Neuron (in vitro differentiated cells): ENCODE measurements at regions not wholly inside any gene's neighbourhood (a gene's known extent, or its start where the extent isn't known, plus 50 kb on each side); places are given as distances from the start of the nearest gene placed in this dataset.

ENCODE experiments used
- H2AFZ ChIP-seq: one replicate; pipeline ENCODE4 v1.6.1; 2013; ENCODE audit warnings: low read depth, mild to moderate bottlenecking, inconsistent platforms, low read length, moderate library complexity
- H3K27me3 ChIP-seq: one replicate; pipeline ENCODE4 v1.6.1; 2013; ENCODE audit warnings: low read length; ENCODE audit not compliant: insufficient read depth
- H3K36me3 ChIP-seq: one replicate; pipeline ENCODE4 v1.6.1; 2013; ENCODE audit warnings: low read length; ENCODE audit not compliant: insufficient read depth
- H3K4me1 ChIP-seq: one replicate; pipeline ENCODE4 v1.6.1; 2013; ENCODE audit warnings: low read length; ENCODE audit not compliant: insufficient read depth
- H3K4me3 ChIP-seq: 2 replicates; pipeline ENCODE4 v1.5.1; 2013; ENCODE audit warnings: mild to moderate bottlenecking, low read length, moderate library complexity
- H3K9me3 ChIP-seq: one replicate; pipeline ENCODE4 v1.6.1; 2013; ENCODE audit warnings: low read length

DNA sequence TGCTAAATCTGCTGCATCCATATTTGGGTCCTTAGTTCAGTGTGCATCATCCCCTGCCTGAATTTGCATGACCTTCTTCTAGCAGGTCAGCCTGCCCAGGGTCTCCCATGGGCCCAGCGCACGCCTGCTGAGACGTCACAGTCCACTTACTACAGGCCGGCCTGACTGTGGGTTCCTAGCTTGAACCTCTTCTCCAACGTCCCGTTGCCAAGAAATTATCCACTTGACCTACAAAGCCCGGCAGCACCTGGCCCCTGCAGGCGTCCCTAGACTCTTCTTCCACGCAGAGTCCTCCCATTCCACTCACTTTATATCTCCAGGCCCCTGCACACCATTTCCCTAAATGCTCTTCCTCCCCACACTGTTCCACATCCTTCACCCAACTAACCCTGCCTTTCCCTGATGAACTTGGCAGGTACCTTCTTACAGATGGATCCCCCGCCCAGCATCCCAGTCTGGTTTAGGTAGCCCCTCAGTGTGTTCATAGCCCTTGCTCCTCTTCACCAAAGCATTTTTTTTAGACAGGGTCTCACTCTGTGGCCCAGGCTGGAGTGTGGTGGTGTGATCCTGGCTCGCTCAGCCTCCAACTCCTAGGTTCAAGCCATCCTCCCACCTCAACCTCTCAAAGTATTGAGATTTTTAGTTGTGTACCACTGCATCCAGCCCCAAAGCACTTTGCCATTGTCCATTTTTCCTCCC lies 155.0 kb upstream of the SOX1 start:
- Histone ChIP-seq H3K36me3 (no peaks in the 10 kb centered on the region), H3K4me1 (no peaks in the 10 kb centered on the region), H3K9me3 (peaks cover 2% of the 10 kb centered on the region), H3K27me3 (peaks cover 4% of the 10 kb centered on the region), H2AFZ (no peak overlapping the region), H3K4me3 (no peak overlapping the region)

DNA sequence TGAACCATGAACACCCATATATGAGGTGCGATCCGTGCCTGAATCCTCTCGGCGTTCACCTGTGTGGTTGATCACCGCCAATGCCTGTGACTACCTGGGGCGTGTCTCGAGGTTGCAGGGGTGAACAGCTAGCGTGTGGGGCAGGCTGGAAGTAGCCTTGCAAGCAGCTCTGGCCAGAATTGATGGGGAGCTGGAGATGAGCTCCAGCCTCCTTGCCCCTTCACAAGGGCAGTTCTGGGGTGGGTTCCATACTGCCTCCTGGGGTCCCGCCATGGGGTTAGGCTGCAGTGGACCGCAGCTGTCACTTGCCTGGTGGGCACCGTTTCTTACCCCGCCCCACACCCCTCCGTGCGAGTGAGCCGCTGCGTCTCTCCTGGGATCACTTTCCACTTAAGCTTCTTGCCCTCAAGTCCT lies 154.5 kb upstream of the SOX1 start:
- H3K4me3 ChIP-seq, result no peak overlapping the region
- H2AFZ ChIP-seq, result no peak overlapping the region

DNA sequence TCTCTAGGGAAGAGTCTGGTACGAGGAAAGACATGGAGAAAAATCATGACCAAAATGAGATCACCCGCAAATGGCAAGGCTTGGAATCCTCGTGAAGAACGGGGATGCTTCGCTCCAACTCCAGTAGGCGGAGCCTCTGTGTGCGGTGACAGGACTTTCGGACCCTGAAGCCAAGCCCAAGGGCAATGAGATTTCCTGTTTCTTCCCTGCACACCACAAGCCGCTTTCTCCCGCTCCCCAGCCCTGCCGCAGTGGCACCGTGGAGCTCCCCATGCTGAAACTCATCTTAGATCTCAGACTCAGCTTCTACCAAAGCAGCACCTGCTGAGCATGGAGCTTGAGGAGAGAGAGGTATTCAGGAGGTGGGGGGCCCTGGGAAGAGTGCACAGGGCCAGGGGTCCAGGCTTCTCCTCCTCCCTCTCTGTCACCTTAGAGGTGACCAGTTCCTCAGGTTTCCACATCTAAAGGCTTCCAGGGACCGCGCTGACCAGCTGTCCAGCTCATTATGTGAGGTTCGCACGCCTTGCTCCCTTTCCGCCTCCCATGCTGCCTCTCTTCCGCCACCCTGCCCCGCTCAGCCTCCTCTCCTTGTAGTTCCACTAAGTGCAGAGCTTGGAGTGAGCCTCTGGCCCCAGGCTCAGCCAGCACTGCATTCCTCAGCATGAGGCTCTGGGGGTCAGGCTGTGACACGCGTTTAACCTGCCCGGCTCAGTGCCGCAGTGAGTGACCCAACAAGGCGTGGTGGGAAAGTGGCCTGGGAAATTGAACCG lies 153.8 kb upstream of the SOX1 start:
- H3K4me1 ChIP-seq, result no peaks in the 10 kb centered on the region
- no peak overlapping the region for H2AFZ ChIP-seq
- H3K36me3 ChIP-seq, result no peaks in the 10 kb centered on the region
- H3K27me3 ChIP-seq, result peaks cover 2% of the 10 kb centered on the region
- peaks cover 2% of the 10 kb centered on the region for H3K9me3 ChIP-seq
- no peak overlapping the region for H3K4me3 ChIP-seq

More for the DNA sequence above, 154.5 kb upstream of the SOX1 start:
- H3K4me1 ChIP-seq, result no peaks in the 10 kb centered on the region
- H3K9me3 ChIP-seq, result peaks cover 2% of the 10 kb centered on the region
- H3K27me3 ChIP-seq, result peaks cover 3% of the 10 kb centered on the region
- no peaks in the 10 kb centered on the region for H3K36me3 ChIP-seq

DNA sequence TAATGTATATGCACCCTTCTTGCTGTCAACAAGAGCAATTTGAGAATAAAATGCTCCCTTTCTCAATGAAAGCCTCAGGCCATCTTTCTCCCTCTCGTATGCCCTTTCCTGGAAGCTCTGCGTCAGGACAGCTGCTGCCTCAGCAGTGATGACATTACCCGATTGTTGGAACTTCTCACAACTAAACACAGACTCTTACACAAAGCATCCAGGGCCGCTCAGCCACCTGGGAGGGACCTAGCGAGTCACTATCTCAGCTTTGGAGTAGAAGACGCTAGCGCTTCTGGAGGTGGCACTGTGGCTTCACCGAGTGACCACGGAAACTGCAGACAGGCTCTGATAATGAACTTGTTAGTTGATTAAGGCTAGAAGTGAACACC lies 153.2 kb upstream of the SOX1 start:
- Histone ChIP-seq H3K36me3 (no peaks in the 10 kb centered on the region), H3K27me3 (no peaks in the 10 kb centered on the region), H3K4me1 (no peaks in the 10 kb centered on the region), H3K9me3 (peaks cover 2% of the 10 kb centered on the region), H2AFZ (no peak overlapping the region), H3K4me3 (no peak overlapping the region)

DNA sequence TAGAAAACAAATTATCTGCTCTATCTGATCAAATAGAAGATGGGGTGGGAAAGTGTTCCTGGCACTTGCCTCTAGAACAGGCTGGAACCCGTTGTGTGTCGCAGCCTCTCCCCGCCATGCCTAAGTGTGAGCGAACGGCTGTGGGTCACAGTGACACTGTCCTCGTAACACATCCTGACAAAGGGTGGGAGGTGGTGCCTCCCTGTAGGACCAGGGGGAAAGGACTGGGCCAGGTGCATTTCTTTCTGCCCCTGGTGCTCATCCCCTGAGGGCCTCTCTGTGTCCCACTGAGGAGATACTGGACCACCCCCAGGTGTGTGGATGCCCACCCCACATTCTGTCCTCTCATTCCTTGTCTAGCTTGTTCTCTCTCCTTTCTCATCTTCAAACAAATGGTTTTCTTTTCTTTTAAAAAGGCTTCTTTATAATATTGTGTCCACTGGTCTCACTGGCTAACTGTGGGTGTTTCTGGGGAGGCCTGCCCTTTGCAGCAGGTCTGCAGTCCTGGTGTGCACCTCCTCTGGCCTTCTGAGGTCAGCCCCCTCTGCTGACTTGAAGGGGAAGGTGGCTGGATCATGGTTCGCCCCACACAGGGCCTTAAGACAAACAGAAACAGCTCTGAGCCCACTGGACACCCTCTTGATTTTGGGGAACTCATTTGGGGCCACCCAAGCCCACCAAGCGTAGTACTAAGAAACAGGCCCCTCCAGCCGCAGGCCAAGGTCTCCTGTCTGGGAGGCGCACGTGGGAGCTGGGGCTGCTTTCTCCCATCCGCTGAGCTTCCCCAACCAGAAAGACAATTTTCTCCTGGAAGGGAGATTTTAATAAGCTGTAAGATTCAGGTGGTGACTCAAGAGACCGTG lies 152.5 kb upstream of the SOX1 start:
- Histone ChIP-seq H3K9me3 (peaks cover 2% of the 10 kb centered on the region), H3K4me3 (no peak overlapping the region)

DNA sequence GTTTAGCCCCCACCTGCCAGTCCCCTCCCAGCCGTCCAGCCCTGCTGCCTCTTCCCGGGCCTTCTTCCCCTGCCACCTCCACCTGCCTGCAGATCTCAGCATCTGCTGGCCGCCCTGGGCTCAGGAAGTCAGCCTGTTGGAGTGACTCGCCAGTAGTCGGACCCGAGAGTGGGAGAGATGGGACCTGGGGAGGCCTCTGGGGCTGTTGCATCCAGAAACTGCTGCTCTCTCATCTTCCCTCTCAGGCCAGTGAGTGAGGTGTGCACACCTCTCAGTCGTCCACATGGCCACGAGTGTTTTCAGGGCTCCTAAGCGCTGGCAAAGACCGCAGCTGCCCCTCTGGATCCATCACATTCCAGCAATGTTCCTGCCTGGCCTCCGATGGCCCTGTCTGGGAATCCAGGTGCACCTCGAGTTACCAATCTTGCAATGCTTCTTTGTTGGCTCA lies 151.8 kb upstream of the SOX1 start:
- Histone ChIP-seq H3K36me3 (no peaks in the 10 kb centered on the region), H3K4me1 (no peaks in the 10 kb centered on the region), H3K27me3 (no peaks in the 10 kb centered on the region), H3K4me3 (no peak overlapping the region), H3K9me3 (peaks cover 1% of the 10 kb centered on the region), H2AFZ (no peak overlapping the region)

More for the DNA sequence above, 152.5 kb upstream of the SOX1 start:
- no peaks in the 10 kb centered on the region for H3K27me3 ChIP-seq
- no peaks in the 10 kb centered on the region for H3K4me1 ChIP-seq
- no peaks in the 10 kb centered on the region for H3K36me3 ChIP-seq
- no peak overlapping the region for H2AFZ ChIP-seq

DNA sequence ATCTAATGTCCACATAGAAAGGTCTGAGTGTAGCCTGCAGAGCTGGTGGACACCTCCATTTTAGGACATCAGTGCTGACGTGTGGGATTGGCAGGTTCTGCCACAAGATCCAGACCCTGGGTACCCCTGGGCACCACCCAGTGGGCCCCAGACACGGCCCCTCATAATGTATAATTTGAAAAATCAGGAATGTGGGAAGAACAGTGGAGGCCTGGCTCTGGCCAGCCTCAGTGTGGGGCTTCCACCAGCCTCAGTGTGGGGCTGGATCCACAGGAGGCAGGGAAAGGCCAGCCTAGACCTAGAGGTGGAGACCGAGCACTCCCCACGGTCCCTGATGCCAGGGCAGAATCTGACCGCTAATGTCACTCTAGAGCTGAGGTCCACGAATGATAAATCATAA lies 150.7 kb upstream of the SOX1 start:
- H3K4me3 ChIP-seq, result no peak overlapping the region
- H3K36me3 ChIP-seq, result no peaks in the 10 kb centered on the region
- no peaks in the 10 kb centered on the region for H3K4me1 ChIP-seq
- no peak overlapping the region for H2AFZ ChIP-seq
- H3K27me3 ChIP-seq, result no peaks in the 10 kb centered on the region
- no peaks in the 10 kb centered on the region for H3K9me3 ChIP-seq

DNA sequence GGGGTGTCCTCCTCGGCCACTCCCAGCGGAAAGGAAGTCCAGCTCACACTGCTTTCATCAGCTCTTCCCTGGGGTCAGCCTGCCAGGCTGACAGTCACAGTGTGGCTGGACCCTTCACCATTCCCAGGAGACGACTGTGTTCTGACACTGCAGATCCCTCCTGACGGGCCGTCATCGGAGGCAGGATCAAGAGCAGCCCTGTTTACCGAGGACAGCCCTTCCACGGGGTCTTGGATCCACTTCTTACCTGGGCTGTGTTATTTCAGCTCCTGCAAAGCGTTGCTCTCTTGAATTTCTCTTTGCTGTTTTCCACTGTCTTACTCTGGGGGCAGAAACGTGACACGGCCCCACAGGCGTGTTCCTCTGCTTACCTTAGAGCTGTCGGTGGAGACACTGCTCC lies 149.9 kb upstream of the SOX1 start:
- Histone ChIP-seq H3K4me1 (no peaks in the 10 kb centered on the region), H3K27me3 (no peaks in the 10 kb centered on the region), H2AFZ (no peak overlapping the region), H3K9me3 (no peaks in the 10 kb centered on the region), H3K4me3 (no peak overlapping the region), H3K36me3 (no peaks in the 10 kb centered on the region)

DNA sequence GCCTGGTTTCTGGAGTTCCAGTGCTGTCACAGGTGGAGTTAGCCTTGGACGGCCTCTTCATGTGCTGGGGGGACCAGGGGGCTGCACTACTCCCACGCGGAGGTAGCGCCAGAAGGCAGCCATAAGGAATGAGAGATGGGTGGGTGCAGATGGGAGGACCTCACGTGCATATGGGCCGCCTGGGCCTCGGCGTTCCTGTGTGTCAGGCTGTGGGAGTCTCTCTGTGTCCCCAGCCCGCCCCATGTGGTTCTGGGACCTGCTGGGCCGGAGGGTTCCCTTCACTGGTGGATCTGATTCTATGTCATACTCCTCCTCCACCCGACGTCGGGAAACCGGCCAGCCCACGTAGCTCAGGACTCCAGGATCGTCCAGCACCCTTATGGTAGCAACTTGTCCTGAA lies 149.0 kb upstream of the SOX1 start:
- no peak overlapping the region for H2AFZ ChIP-seq
- H3K4me3 ChIP-seq, result no peak overlapping the region
- H3K36me3 ChIP-seq, result no peaks in the 10 kb centered on the region
- no peaks in the 10 kb centered on the region for H3K9me3 ChIP-seq
- H3K4me1 ChIP-seq, result no peaks in the 10 kb centered on the region
- H3K27me3 ChIP-seq, result no peaks in the 10 kb centered on the region

DNA sequence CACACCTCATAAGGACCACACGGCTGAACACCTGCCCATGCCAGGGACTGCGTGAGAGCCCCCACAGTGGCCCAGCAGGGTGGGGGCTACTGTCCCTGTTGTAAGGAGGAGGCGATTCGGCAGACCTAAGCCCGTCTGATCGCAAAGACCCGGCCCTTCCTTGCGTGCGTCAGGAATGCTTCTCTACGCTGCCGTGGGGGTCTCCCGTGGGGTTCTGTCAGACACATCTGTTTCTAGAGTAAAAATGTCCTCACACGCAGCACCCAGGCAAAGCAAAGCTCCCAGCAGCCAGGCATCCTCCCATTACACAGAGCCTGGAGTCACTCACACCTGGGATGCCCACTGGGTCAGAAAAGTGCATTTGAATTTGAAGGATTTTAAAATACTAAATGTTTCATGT lies 147.7 kb upstream of the SOX1 start:
- Histone ChIP-seq H3K27me3 (no peaks in the 10 kb centered on the region), H3K36me3 (no peaks in the 10 kb centered on the region), H3K4me1 (peaks cover 2% of the 10 kb centered on the region), H3K4me3 (no peak overlapping the region), H3K9me3 (no peaks in the 10 kb centered on the region), H2AFZ (no peak overlapping the region)

DNA sequence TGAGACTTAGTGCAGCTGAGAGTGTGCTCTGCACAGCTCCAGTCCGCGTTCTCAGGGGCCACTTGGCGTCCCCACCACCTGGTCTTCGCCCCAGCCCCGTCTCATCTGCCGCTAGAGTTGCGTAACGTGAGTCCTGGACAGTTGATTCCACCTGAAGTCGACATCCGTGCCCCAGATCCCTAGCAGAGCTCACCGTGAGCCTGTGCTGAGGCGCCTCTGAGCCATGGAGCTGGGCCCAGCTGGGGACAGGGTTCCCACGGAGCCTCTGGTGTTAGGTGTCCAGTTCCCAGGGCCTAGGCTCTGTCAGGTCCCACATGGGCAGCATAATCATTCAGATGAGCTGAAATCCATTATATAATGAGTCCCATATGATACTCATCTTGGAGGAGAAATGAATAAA lies 147.1 kb upstream of the SOX1 start:
- H3K4me3 ChIP-seq, result no peak overlapping the region
- peaks cover 8% of the 10 kb centered on the region for H3K4me1 ChIP-seq
- H3K9me3 ChIP-seq, result no peaks in the 10 kb centered on the region
- no peaks in the 10 kb centered on the region for H3K27me3 ChIP-seq
- no peak overlapping the region for H2AFZ ChIP-seq
- no peaks in the 10 kb centered on the region for H3K36me3 ChIP-seq

DNA sequence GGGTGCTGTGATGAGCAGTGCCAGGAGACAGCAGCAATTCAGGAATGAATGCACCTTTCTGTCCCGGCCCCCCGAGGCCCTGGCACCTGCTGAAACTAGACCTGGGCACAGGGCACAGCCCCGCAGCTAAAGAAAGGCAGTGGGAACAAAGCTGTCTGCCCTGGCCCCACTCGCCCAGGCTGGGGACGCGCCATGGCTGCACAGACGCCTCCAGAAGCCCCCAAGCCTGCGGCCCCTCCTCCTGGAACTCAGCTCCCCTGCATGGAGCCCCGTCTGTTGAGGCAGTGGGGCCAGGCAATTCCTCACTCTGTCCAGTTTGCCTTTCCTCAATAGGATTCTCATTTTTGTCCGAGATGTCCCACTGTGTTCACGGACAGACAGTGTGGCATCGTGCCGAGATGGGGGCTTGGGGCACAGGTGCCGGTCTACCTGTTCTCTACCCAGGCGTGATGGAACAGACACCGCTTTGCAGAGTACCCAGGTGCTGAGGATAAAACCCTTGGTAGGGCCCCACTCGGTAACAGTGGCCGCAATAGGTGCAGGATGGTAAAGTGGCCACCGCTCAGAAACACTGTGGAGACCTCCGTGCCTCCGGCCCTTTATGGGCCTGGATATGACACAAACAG lies 146.5 kb upstream of the SOX1 start:
- Histone ChIP-seq H3K4me3 (no peak overlapping the region), H3K4me1 (peaks cover 8% of the 10 kb centered on the region)

More for the DNA sequence above, 146.5 kb upstream of the SOX1 start:
- no peaks in the 10 kb centered on the region for H3K27me3 ChIP-seq
- no peak overlapping the region for H2AFZ ChIP-seq
- H3K9me3 ChIP-seq, result no peaks in the 10 kb centered on the region
- no peaks in the 10 kb centered on the region for H3K36me3 ChIP-seq
